NCI-H345 treated with DMSO at 0.1 percent for 48 hours (cell line): ENCODE measurements at regions not wholly inside any gene's neighbourhood (a gene's known extent, or its start where the extent isn't known, plus 50 kb on each side); places are given as distances from the start of the nearest gene placed in this dataset.

Experiments used
- DNase-seq: peaks from one replicate; lab custom pipeline; 2025; ENCODE audit not compliant: unreplicated experiment; lab: John Stamatoyannopoulos, UW

- no peak for DNase-seq
Measured at GRCh38 chr1:29473161-29473855, 237.0 kb downstream of the PTPRU start.

DNA sequence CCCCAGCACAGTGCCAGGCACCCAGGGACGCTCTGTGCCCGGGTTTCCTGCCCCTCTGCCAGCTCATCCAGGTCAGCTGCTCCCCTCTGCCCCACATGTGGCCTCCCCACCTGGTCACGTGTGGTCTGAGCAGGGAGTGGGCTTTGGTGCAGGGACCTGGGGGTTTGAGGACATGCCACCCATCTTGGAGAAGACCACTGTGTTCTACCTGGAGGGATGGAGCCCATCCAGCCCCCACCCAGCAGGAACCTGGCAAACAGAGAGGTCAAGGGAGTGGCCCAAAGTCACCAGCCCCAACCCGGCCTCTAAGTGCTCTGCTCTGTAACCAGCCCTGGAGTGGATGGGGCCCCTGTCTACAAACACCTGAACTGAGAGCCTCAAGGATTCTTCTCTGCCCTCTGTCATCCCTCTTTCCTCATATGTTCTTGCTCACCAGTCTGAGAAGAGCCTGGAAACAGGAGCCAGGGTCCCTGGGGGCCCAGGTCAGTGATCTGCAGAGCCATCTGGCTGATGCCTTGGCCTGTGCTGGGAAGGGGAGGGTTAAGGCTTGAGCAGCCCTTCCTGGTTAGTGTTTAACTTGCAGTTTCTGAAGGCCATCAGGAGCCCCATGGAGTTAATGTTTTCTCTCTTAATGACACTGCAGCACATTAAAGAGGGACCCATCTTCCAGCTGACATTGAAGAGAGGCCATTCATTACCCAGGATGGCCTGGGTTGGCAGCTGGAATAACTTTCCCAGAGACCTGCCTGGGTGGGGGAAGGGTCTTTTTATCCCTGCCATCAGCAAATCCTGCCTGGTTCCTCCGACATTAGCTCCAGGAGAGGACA is 235.4 kb downstream of the PTPRU start:
- DNase-seq = peak; percentile 26

GRCh38 chr1:29470788-29471119 is 234.4 kb downstream of the PTPRU start:
- DNase-seq = no peak

- DNase-seq = no peak
Measured at GRCh38 chr1:29470087-29470787, 233.9 kb downstream of the PTPRU start.

DNA sequence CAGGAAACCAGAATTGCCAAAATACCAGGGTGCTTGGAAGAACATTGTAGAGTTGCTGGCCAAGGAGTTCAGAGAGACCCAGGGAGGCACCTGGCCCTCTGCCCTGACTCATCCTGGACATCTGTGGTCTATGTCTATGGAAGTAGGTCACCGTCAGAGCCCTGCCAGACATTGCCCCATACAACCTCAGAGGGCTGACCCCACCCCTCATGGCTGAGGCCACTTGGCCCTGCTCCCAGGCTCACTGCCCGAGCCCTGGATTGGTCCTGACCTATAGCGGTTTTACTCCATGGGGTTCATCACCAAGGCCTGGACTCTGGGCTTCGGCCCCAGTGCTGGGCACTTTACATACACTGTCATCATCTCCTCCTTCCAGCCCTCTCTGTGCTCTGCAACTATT is 233.1 kb downstream of the PTPRU start:
- no peak for DNase-seq

GRCh38 chr1:29467989-29468900 is 231.9 kb downstream of the PTPRU start:
- no peak for DNase-seq

DNA sequence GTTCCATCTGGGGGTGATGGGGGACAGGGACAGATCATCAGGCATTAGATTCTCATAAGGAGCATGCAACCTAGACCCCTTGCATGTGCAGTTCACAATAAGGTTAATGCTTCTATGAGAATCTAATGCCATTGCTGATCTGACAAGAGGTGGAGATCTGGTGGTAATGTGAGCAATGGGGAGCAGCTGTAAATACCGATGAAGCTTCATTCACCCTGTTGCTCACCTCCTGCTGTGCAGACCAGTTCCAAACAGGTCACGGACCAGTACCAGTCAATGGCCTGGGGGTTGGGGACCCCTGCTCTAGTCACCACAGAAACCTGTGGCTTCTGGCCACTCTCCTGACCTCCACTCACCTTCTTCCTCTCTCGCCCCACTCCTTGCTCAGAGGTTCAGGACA is 229.9 kb downstream of the PTPRU start:
- DNase-seq = no peak

DNA sequence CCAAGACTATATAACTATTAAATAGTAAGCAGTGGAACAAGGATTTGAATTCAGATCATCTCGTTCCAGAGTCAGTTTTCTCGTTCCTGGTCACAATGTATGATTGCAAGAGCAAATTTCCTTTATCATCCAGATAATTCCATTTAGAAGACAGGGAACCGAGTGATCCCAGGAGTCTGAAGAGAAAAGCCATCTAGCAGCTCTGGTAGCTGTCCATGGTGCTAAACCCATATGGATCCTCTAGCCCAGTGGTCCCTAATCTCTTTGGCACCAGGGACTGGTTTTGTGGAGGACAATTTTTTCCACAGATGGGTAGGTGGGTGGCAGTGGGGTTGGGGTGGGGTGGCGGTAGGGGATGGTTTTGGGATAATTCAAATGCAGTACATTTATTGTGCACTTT is 229.4 kb downstream of the PTPRU start:
- no peak for DNase-seq

DNA sequence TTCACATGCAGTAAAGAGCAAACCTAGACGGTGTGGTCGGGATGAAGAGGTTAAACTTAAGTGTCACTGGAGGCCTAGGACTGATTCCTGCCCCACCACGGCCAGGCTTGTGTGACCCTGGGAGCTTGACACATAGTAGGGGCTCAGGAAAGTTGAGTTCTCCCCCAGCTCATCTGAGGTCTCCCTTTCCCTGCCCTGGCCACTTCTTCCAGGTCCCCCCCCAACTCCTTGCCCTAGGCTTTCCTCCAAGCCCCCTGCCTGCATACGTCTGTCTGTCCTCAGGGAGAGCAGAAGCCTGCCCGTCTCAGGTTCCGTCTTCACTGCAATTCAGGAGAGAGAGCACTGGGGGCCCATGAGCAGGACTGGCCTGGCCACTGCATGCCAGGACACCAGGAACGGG is 225.8 kb downstream of the PTPRU start:
- DNase-seq = no peak

DNA sequence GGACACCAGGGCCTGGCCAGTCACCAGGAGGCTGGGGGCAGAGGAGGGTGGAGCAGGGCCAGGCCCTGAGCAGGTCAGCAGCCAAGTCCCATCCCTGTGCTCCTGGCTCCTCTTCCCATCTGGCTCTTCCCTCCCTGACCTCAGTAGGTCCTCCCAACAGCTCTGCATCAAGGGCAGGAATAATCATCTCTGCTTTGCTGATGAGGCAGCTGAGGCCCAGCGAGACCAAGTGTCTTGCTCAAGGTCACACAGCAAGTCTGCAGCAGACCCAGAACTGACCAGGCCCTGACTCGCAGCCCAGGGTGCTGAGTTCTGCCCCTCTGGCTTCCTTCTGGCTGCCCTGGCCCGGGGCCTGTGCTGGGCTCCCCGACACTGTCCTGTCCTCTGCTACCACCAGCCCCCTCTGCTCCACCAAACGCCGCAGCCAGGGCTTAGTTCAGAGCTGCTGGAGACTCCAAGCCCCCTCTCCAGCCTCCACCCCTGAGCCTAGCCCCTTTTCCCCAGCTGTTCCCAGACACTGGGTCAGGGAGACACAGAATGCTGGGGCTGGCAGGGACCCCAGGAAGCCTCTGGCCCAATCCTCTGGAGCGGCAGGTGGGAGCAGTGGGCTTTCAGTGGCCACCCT is 224.9 kb downstream of the PTPRU start:
- no peak for DNase-seq

- no peak for DNase-seq
Measured at GRCh38 chr1:29460694-29461093, 224.4 kb downstream of the PTPRU start.

GRCh38 chr1:29460041-29460610 is 223.8 kb downstream of the PTPRU start:
- DNase-seq = no peak

DNA sequence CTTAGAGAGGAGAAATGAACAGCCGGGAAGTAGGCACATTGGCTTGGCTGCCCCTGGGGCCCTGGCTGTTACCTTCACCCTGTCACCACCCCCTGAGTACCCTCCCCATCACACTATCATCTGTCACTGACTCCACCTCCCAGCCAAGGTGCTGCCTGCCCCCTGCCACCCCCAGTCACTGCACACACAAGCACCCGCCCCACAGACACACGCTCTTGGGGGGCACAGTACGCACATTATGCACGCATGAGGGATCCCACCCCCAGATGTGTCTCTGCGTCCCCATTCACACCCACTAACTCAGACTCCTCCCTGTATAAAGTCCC is 223.3 kb downstream of the PTPRU start:
- DNase-seq = no peak

- DNase-seq = no peak
Measured at GRCh38 chr1:29458737-29459619, 222.7 kb downstream of the PTPRU start.

DNA sequence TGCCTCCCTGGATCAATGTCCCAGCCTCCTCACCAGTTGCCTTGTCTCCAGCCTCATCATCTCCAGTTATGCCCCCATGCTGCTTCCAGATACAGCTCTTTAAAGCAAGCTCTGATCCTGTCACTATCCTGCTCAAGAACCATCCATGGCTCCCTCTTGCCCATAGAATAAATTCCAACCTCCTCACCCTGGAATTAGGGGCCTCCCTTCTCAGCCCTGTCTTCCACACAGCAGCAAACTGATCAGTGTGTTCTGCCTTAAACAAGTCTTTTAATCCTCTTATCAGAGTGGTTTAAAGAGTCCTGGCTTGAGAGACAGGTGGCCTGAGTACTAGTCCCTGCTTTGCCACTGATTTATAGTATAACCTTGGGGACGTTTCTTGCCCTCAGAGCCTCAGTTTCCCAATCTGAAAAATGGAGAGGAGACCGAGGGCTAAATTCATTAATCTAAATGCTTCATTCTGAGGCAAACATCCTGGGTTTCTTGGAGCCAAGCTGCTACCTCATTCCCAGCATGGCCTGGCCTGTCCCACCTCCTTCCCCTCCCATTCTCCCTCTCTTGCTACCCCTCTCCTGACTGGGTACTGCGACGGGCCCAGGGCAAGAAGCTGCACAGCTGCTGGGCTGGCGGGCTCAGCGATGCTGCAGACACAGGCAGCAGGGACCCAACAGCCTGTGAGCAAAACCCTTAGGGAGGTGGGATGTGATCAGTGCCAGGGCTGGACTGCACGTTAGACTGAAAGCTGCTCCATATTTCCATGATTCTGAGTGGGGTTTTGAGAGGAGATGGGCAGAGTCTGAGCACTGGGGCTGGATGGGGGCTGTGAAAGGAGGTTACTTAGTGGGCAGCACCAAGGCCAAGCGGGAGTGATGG is 221.4 kb downstream of the PTPRU start:
- no peak for DNase-seq

DNA sequence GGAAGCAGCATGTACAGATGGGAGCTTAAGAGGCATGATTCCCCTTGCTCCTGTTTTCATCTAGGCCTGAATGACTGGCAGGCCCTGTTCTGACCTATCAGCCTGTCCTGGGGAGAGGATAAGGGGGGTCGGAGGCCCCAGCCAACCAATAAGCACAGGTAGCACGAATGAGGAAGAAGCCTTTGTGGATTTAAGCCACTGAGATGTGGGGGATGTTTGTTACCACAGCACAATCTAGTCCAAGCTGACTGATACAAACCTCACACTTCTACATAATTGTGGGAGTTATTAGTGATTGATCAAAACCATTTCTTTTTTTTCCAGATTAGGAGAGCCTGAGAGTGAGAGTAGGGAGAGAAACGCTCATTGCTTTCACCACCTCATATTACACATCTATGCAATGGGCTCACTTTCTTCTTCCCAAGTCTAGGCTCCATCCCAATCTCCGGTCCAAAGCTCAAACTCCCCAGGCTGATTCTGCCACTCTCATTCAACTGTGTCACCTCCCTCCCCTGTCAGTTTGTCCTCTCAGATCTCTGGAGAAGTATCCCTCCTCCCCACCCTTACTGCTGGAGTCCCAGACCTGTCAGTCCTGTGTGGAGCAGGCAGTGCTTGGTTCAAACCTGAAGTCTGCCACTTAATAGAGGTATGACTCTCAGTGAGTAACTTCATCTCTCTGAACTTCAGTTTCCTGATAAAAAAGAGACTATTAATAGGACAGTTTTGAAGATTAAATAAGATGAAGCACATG is 220.5 kb downstream of the PTPRU start:
- no peak for DNase-seq

DNA sequence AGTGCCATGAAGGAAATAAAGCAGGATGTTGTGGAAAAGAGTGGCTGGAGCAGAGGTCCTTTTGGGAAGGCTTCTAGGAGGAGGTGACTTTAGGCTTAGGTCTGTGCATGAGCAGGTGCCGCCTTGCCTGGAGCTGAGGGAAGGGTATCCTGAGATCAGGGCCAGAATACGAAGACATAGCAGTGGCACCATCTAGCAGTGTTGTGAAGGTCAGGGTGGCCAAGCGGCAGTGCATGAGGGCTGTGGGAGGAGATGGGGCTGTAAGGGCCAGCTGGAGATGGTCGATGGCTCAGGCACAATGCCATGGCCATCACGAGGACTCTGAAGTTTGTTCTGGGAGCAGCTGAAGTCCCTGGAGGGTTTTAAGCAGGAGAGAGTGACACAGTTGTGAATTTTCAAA is 219.5 kb downstream of the PTPRU start:
- DNase-seq = no peak
